HG03159 (cell line): ENCODE measurements at regions not wholly inside any gene's neighbourhood (a gene's known extent, or its start where the extent isn't known, plus 50 kb on each side); places are given as distances from the start of the nearest gene placed in this dataset.

ENCODE experiments used
- ATAC-seq: cut with Tn5 transposase; IDR thresholded peaks from one replicate; pipeline ENCODE4 v1.9.1; 2021; ENCODE audit warnings: mild to moderate bottlenecking, moderate library complexity; ENCODE audit not compliant: unreplicated experiment

- ATAC-seq = no peak
Measured at GRCh38 chr6:22042706-22043105, 254.1 kb downstream of the PRL start.

- ATAC-seq = no peak
Measured at GRCh38 chr6:22043284-22043962, 253.4 kb downstream of the PRL start.

- ATAC-seq = no peak
Measured at GRCh38 chr6:22045261-22045912, 251.4 kb downstream of the PRL start.

- ATAC-seq = no peak
Measured at GRCh38 chr6:22049002-22049401, 247.8 kb downstream of the PRL start.

- ATAC-seq = no peak
Measured at GRCh38 chr6:22053391-22053997, 243.3 kb downstream of the PRL start.

GRCh38 chr6:22056398-22056797, 240.4 kb downstream of the PRL start:
- no peak for ATAC-seq

GRCh38 chr6:22057962-22058361, 238.9 kb downstream of the PRL start:
- no peak for ATAC-seq

GRCh38 chr6:22059126-22059525, 237.7 kb downstream of the PRL start:
- ATAC-seq = no peak

GRCh38 chr6:22059946-22060345, 236.9 kb downstream of the PRL start:
- no peak for ATAC-seq

GRCh38 chr6:22062807-22063408, 233.9 kb downstream of the PRL start:
- ATAC-seq = peak; percentile 74

- ATAC-seq = no peak
Measured at GRCh38 chr6:22064558-22064957, 232.3 kb downstream of the PRL start.

- ATAC-seq = no peak
Measured at GRCh38 chr6:22067122-22067521, 229.7 kb downstream of the PRL start.

GRCh38 chr6:22067671-22068070, 229.2 kb downstream of the PRL start:
- ATAC-seq = no peak

GRCh38 chr6:22068561-22069305, 228.1 kb downstream of the PRL start:
- peak; percentile 68 for ATAC-seq

GRCh38 chr6:22069306-22069800, 227.5 kb downstream of the PRL start:
- ATAC-seq = no peak

- ATAC-seq = no peak
Measured at GRCh38 chr6:22071270-22072041, 225.4 kb downstream of the PRL start.

GRCh38 chr6:22072949-22073348, 223.9 kb downstream of the PRL start:
- no peak for ATAC-seq

GRCh38 chr6:22073516-22074198, 223.2 kb downstream of the PRL start:
- ATAC-seq = no peak

- ATAC-seq = no peak
Measured at GRCh38 chr6:22078288-22078687, 218.5 kb downstream of the PRL start.
